ENCODE measurements at regions not wholly inside any gene's neighbourhood (a gene's known extent, or its start where the extent isn't known, plus 50 kb on each side); places are given as distances from the start of the nearest gene placed in this dataset.

DNA sequence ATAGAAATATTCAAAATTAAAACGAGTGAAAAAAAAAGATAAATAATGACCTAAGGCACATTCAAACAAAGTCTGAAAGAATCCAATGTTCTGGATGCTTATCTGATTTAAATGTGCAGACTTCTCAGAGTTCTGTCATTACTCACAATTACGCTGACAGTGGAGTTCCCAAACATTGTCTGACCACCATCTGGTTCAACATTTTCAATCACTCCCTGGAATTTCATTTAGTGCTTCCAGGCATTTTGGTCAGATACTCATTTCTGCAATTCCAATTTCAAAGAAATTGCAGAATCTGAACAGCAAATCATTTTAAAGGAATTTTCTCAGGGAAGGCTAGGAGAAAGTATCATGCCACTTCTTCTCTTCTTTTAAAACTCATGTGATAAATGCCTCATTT, 398.2 kb upstream of the PDE3A start:
- no peak for TF ChIP-seq POLR2A (IDR thresholded peaks at IDR 0.05; ENCODE audit: low read depth, low read length)
- no peak for TF ChIP-seq POLR2AphosphoS5 (IDR thresholded peaks at IDR 0.05; ENCODE audit: low read depth, low read length)

All from GM12892 (cell line).